GM20000 (cell line): ENCODE measurements at regions not wholly inside any gene's neighbourhood (a gene's known extent, or its start where the extent isn't known, plus 50 kb on each side); places are given as distances from the start of the nearest gene placed in this dataset.

ENCODE experiments used
- DNase-seq: peaks from one replicate; pipeline ENCODE4 v3.0.0; 2012; ENCODE audit warnings: low spot score
- CTCF ChIP-seq: IDR thresholded peaks from 2 replicates; pipeline ENCODE4 v1.5.1; 2012; ENCODE audit warnings: mild to moderate bottlenecking, control low read depth; ENCODE audit errors: extremely low read depth, missing control alignments

GRCh38 chr13:105982219-105982930, 553.1 kb downstream of the EFNB2 start:
- no peak for DNase-seq
- no peak for TF ChIP-seq CTCF

GRCh38 chr13:105979131-105980011, 556.1 kb downstream of the EFNB2 start:
- no peak for DNase-seq
- TF ChIP-seq CTCF = no peak

- no peak for TF ChIP-seq CTCF
- DNase-seq = no peak
These were observed 561.1 kb downstream of the EFNB2 start for GRCh38 chr13:105974380-105974779.

- no peak for DNase-seq
- TF ChIP-seq CTCF = no peak
These were observed 562.5 kb downstream of the EFNB2 start for GRCh38 chr13:105972811-105973590.

GRCh38 chr13:105972306-105972721, 563.1 kb downstream of the EFNB2 start:
- no peak for DNase-seq
- no peak for TF ChIP-seq CTCF

- TF ChIP-seq CTCF = no peak
- no peak for DNase-seq
These were observed 563.7 kb downstream of the EFNB2 start for GRCh38 chr13:105971738-105972137.
